ENCODE measurements at regions not wholly inside any gene's neighbourhood (a gene's known extent, or its start where the extent isn't known, plus 50 kb on each side); places are given as distances from the start of the nearest gene placed in this dataset.

GRCh38 chr11:127424661-127425060, 424.1 kb upstream of the KIRREL3 start:
- no peak for DNase-seq (ENCODE audit: low spot score)

GRCh38 chr11:127420139-127420538, 419.6 kb upstream of the KIRREL3 start:
- DNase-seq (ENCODE audit: low spot score) = no peak

- DNase-seq (ENCODE audit: low spot score) = no peak
Observed at GRCh38 chr11:127412722-127413380, 412.3 kb upstream of the KIRREL3 start.

- no peak for DNase-seq (ENCODE audit: low spot score)
Observed at GRCh38 chr11:127412234-127412633, 411.7 kb upstream of the KIRREL3 start.

- no peak for DNase-seq (ENCODE audit: low spot score)
Observed at GRCh38 chr11:127411283-127411682, 410.7 kb upstream of the KIRREL3 start.

GRCh38 chr11:127395034-127395433, 394.5 kb upstream of the KIRREL3 start:
- DNase-seq (ENCODE audit: low spot score) = no peak

GRCh38 chr11:127393460-127393997, 393.0 kb upstream of the KIRREL3 start:
- no peak for DNase-seq (ENCODE audit: low spot score)

- DNase-seq (ENCODE audit: low spot score) = no peak
Observed at GRCh38 chr11:127392575-127392974, 392.0 kb upstream of the KIRREL3 start.

- no peak for DNase-seq (ENCODE audit: low spot score)
Observed at GRCh38 chr11:127390465-127390864, 389.9 kb upstream of the KIRREL3 start.

GRCh38 chr11:127385071-127385470, 384.5 kb upstream of the KIRREL3 start:
- no peak for DNase-seq (ENCODE audit: low spot score)

GRCh38 chr11:127383026-127383425, 382.5 kb upstream of the KIRREL3 start:
- no peak for DNase-seq (ENCODE audit: low spot score)

- no peak for DNase-seq (ENCODE audit: low spot score)
Observed at GRCh38 chr11:127381247-127381646, 380.7 kb upstream of the KIRREL3 start.

- no peak for DNase-seq (ENCODE audit: low spot score)
Observed at GRCh38 chr11:127379686-127380085, 379.1 kb upstream of the KIRREL3 start.

GRCh38 chr11:127376301-127376700, 375.7 kb upstream of the KIRREL3 start:
- no peak for DNase-seq (ENCODE audit: low spot score)

GRCh38 chr11:127369356-127369755, 368.8 kb upstream of the KIRREL3 start:
- DNase-seq (ENCODE audit: low spot score) = no peak

GRCh38 chr11:127362754-127363308, 362.3 kb upstream of the KIRREL3 start:
- no peak for DNase-seq (ENCODE audit: low spot score)

- DNase-seq (ENCODE audit: low spot score) = no peak
Observed at GRCh38 chr11:127358160-127358559, 357.6 kb upstream of the KIRREL3 start.

GRCh38 chr11:127350476-127350875, 349.9 kb upstream of the KIRREL3 start:
- DNase-seq (ENCODE audit: low spot score) = no peak

GRCh38 chr11:127345819-127346459, 345.4 kb upstream of the KIRREL3 start:
- DNase-seq (ENCODE audit: low spot score) = peak; percentile 51

- DNase-seq (ENCODE audit: low spot score) = no peak
Observed at GRCh38 chr11:127340438-127340837, 339.9 kb upstream of the KIRREL3 start.

GRCh38 chr11:127339376-127339775, 338.8 kb upstream of the KIRREL3 start:
- DNase-seq (ENCODE audit: low spot score) = no peak

- no peak for DNase-seq (ENCODE audit: low spot score)
Observed at GRCh38 chr11:127338380-127339259, 338.1 kb upstream of the KIRREL3 start.
